HEK293 (cell line): ENCODE measurements at regions not wholly inside any gene's neighbourhood (a gene's known extent, or its start where the extent isn't known, plus 50 kb on each side); places are given as distances from the start of the nearest gene placed in this dataset.

ENCODE experiments used
- CTCF ChIP-seq: fragments of 450-650 bp; formaldehyde crosslinking; IDR thresholded peaks from 2 replicates; pipeline ENCODE4 v1.5.1; 2016; ENCODE audit warnings: missing biosample characterization, missing genetic modification characterization
- REST ChIP-seq: fragments of 450-650 bp; formaldehyde crosslinking; IDR thresholded peaks from 2 replicates; pipeline ENCODE4 v1.5.1; 2016; ENCODE audit warnings: missing biosample characterization, missing genetic modification characterization
- TCF7L2 ChIP-seq: IDR thresholded peaks from 2 replicates; pipeline ENCODE4 v1.6.1; 2011; ENCODE audit warnings: low read depth, mild to moderate bottlenecking, inconsistent platforms, low read length, moderate library complexity, borderline replicate concordance
- YY2 ChIP-seq: fragments of 450-650 bp; formaldehyde crosslinking; IDR thresholded peaks from 2 replicates; pipeline ENCODE4 v1.5.1; 2016; ENCODE audit warnings: missing biosample characterization, missing genetic modification characterization
- ZBTB20 ChIP-seq: fragments of 450-650 bp; formaldehyde crosslinking; IDR thresholded peaks from 2 replicates; pipeline ENCODE4 v1.5.1; 2016; ENCODE audit warnings: missing biosample characterization, missing genetic modification characterization
- ZNF114 ChIP-seq: fragments of 450-650 bp; formaldehyde crosslinking; IDR thresholded peaks from 2 replicates; pipeline ENCODE4 v1.5.0; 2017; ENCODE audit warnings: missing biosample characterization, missing genetic modification characterization
- ZNF175 ChIP-seq: fragments of 450-650 bp; formaldehyde crosslinking; IDR thresholded peaks from 2 replicates; pipeline ENCODE4 v1.5.1; 2016; ENCODE audit warnings: missing biosample characterization, missing genetic modification characterization
- ZNF23 ChIP-seq: fragments of 450-650 bp; formaldehyde crosslinking; IDR thresholded peaks from 2 replicates; pipeline ENCODE4 v1.5.1; 2016; ENCODE audit warnings: missing biosample characterization, missing genetic modification characterization, borderline replicate concordance
- ZNF274 ChIP-seq, 2 experiments: fragments of 200-500 bp in 1 of 2; fragments of 450-650 bp in 1 of 2; sonication (Bioruptor generic) in 1 of 2; formaldehyde crosslinking in 1 of 2; IDR thresholded peaks; 2 replicates each; pipeline versions ENCODE4 v1.5.1 to v1.6.1; 2014 to 2016; ENCODE audit warnings: borderline replicate concordance in 1 of 2, inconsistent platforms in 1 of 2, low read length in 1 of 2, missing biosample characterization in 1 of 2, missing genetic modification characterization in 1 of 2
- ZNF76 ChIP-seq: fragments of 450-650 bp; formaldehyde crosslinking; IDR thresholded peaks from 2 replicates; pipeline ENCODE4; 2016; ENCODE audit warnings: low read depth, missing biosample characterization, missing genetic modification characterization, borderline replicate concordance

- TF ChIP-seq CTCF (tag by site-specific recombination) = no peak
- no peak for TF ChIP-seq ZNF114 (tag by site-specific recombination)
- TF ChIP-seq ZNF175 (tag by site-specific recombination) = no peak
- TF ChIP-seq ZNF76 (tag by site-specific recombination) = no peak
- no peak for TF ChIP-seq TCF7L2
- TF ChIP-seq ZBTB20 (tag by site-specific recombination) = no peak
- TF ChIP-seq ZNF274 (IDR thresholded peaks at IDR 0.05; ENCODE audit: low read length) = no peak
- TF ChIP-seq ZNF274 (tag by site-specific recombination; IDR thresholded peaks at IDR 0.05; ENCODE audit: borderline replicate concordance) = no peak
- no peak for TF ChIP-seq YY2 (tag by site-specific recombination)
- TF ChIP-seq REST (tag by site-specific recombination) = no peak
- no peak for TF ChIP-seq ZNF23 (tag by site-specific recombination)
These were observed 77.1 kb upstream of the EPHA5 start for GRCh38 chr4:65747386-65747785.
